NCI-H1105 (cell line): ENCODE measurements at regions not wholly inside any gene's neighbourhood (a gene's known extent, or its start where the extent isn't known, plus 50 kb on each side); places are given as distances from the start of the nearest gene placed in this dataset.
A peak's percentile ranks its signal among the peaks of the same experiment; 100 is the strongest.

Experiments
- DNase-seq: peaks from one replicate; lab custom pipeline; 2025; lab: John Stamatoyannopoulos, UW

DNA sequence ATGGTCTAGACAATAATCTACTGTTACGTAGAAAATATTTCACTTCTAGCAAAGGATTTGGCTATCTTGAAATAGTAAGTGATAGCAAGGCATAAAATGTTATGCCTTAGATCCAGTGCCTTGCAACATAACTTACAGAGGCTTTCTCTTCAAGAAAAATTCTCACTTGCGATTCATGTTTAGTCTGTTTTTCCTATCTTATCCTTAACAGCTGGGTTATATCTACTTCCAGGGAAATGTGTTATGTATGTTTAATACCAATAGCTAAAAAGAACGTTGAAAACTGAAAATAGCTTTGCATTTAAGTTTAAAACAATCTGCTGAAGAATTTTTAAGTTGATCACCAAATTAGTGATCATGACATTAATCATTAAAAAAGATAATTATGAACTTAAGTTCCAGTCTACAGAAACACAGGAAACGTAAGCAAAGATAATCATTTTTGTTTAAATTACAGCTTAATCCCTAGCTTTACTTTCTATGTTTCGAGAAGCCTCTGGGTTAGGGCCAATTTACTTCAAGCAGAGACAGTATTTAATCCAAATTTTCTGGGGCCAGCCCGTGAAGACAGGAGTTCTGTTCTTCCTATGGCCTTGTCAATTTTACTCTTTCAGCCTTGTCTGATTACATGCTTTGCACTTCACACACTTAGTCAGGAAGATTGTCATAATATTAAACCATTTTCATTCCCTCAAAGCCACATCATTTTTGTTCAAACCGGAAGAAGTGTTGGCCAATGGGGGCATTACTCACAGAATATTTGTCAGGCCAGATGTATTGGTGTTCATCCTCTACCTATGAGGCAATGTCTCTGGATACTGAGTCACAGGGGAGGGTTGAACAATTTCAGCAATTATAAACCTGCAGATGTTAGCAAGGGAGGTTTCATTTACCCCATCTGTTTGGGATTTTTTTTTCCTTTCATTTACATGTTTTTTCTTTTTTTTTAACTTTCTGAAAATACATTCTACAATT is 1132.9 kb upstream of the ZEB2 start:
- no peak for DNase-seq

DNA sequence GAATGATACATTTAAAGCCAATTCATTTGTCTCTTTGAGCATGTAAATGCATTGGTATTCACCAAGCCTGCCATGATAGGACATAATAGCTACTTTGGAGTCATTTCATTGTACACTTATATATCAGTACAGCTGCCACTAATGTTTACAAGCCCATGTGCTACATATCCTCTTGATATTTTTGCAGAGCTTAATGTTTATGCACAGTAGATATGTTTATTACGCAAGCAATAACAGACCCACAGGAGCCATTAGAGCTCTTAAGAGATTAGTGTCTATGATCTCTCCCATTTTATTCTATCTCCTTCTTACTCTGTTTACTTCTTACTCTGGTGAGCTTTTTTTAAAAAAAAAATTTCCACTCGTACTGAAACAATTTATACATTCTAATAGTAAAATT is 1132.1 kb upstream of the ZEB2 start:
- DNase-seq = no peak

GRCh38 chr2:145650226-145650625 is 1130.3 kb upstream of the ZEB2 start:
- no peak for DNase-seq

DNA sequence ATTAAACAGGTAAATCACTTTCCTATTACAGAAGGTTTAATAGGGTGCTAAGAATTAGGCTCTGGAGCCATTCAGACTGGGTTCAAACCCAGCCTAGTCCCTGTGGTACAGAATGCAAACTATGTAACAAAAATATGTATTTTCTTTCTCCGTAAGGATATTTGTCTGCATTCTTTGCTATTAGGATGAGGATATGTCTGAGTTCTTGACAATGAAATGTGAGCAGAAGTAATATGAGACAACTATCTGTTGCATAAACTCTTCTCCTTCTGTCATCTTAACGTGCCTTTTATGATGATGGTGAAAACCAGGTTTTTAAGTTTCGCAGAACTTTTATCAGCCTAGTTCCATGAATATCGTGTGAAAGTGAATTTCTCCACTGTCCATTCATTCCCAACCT is 1129.1 kb upstream of the ZEB2 start:
- DNase-seq = no peak

DNA sequence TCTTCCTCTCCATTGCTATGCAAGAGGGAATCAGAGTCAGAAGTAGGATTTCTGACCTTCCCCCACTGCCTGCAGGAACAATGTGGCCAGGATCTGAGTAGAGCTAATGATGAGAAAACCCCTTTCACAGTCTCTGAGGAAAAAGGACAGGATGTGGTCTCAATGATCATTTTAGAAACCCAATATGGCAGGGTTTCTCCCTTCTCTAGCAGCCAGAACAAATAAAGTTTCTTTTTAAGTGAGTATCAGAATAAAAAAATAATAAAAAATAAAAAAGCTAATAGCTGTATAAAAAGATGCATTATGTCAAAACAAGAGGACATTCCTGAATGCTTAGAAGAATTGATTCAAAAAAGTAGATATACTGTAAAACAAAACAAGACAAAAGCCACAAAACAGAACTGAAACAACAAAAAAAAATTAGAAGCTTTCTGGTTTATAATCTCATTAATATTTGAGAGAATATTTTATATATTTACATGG is 1124.9 kb upstream of the ZEB2 start:
- DNase-seq = no peak

DNA sequence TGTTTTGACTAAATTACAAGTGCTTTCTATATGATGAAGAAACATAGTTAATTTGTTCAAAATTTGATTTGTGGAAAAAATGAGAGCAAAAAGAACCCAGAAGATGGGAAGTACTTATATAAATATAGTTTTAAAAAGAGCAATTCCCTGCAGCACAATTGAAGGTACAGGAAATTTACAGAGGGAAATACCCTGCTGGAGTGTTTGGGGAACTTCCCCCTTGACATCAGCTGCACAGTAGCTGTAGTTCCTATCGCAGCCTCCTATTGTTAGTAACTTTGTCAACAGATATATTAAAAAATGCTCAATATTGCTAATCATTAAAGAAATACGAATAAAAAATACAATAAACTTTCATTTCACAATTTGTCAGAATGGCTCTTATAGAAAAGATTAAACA is 1118.8 kb upstream of the ZEB2 start:
- no peak for DNase-seq

GRCh38 chr2:145635706-145636427 is 1115.9 kb upstream of the ZEB2 start:
- DNase-seq = no peak

GRCh38 chr2:145631561-145631960 is 1111.6 kb upstream of the ZEB2 start:
- DNase-seq = no peak

DNA sequence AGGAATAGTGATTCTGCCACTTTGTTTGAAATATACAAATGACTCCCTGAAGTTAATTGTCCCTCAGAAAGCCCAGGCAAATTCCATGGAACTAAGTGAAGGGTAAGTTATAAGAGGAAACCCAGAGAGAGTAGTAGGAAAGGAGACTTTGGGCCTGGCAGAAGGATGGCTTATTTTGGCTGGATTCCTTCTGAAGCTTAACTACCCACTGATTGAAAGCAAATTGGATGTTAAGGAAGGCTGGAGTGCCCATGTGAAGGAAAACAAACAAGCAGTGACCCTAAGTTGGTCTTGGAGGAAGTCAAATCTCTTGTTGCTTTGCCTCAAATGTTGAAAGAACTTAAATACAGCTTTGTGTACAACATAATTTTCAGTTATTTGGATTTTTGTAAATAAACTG is 1106.4 kb upstream of the ZEB2 start:
- DNase-seq = no peak

GRCh38 chr2:145625111-145625510 is 1105.2 kb upstream of the ZEB2 start:
- no peak for DNase-seq

DNA sequence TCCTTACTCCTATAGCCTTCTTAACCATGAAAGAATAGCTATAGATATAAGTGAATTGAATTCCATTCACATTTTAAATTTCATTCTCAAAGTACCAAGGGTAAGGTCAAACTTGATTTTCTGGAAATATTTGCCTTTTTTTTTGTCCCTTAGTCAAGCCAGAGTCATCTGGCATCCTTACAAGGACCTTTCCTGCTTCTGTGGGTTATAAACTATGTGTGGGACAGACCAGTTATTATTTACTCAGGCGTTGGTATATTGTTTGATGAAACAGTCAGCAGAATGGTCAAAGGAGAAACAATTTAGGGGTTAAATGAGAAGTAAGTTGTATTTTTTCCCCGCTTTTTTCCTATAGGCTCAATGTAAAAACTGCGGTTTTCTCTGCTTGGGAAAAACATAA is 1103.2 kb upstream of the ZEB2 start:
- no peak for DNase-seq

- no peak for DNase-seq
These were observed 1102.4 kb upstream of the ZEB2 start for GRCh38 chr2:145622285-145622684.

DNA sequence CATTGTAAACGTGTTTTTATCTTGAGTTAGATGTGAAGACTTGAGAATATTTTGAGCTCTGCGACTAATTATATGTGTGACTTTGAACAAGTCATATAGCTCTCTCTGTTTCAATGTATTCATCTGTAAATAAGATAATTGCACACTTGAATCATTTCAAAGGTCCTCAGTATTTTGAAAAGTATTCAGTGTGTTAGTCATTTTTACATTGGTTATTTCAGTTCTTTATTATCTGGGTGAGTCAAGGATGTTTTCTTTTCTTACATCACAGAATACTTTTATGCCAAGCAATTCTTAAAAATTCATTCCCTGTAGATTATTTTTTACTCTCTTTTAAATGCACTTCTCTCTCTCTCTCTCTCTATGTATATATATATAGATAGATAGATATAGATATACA is 1098.0 kb upstream of the ZEB2 start:
- peak; percentile 37 for DNase-seq

GRCh38 chr2:145617420-145617819 is 1097.5 kb upstream of the ZEB2 start:
- DNase-seq = no peak

GRCh38 chr2:145615626-145616025 is 1095.7 kb upstream of the ZEB2 start:
- no peak for DNase-seq

DNA sequence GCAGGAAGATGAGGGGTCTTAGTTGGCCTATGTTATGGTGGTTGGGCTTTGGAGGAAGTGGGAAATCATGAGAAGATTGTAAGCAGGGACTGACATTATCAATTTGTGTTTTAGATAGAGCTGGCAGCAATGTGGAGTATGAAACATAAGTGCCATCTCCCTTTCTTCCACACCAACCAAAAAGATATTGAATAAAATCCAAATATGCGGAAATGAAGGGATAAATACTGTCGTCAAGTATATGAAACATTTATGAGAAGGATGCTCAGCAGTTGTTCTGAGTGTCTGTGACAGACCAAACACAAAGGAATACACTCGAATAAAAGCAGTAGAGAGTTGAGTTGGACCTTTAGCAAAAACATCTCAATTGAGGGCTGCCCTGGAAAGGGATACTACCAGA is 1090.0 kb upstream of the ZEB2 start:
- DNase-seq = no peak

- no peak for DNase-seq
These were observed 1081.5 kb upstream of the ZEB2 start for GRCh38 chr2:145601361-145601925.

GRCh38 chr2:145600811-145601210 is 1080.9 kb upstream of the ZEB2 start:
- DNase-seq = no peak

DNA sequence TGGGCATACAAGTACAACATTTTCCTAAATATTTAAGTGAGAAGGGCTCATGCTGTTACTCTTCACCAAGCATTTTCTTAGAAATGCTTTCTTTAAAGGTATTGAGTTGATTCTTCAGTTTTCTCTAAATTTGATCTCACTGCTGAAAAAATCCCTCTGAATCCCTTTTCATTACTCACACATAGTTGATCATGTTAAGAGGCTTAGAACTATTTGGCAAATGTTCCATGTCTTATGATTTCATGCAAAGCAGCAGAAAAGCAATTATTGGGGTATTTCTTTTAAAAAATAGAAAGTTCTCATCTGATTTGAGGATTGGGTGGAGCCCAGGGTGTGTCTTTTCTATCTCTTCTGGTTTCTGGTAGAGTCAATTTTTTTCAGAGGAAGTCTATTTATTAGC is 1079.8 kb upstream of the ZEB2 start:
- no peak for DNase-seq

- no peak for DNase-seq
These were observed 1078.5 kb upstream of the ZEB2 start for GRCh38 chr2:145598434-145598833.

GRCh38 chr2:145597809-145598208 is 1077.9 kb upstream of the ZEB2 start:
- DNase-seq = no peak

DNA sequence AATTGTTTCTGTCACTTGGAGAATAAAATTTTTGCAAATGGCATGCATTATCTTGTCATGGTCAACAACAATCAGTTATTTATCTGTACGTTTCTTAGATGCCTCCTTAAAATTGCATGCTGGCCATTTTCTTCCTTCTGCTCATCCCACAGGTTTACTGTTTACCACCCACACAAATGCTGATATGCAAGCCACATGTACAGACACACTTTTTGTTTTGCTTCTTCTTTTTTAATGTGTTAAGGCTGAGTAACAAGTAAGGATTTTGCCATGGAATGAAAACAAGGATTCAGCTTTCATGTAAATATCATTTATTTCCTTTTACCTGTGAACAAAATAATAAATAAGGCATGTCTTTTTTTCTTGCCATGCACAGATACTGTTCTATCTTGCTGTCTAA is 1077.1 kb upstream of the ZEB2 start:
- no peak for DNase-seq

GRCh38 chr2:145596416-145596815 is 1076.5 kb upstream of the ZEB2 start:
- no peak for DNase-seq
